HEK293 (cell line): ENCODE measurements at regions not wholly inside any gene's neighbourhood (a gene's known extent, or its start where the extent isn't known, plus 50 kb on each side); places are given as distances from the start of the nearest gene placed in this dataset.

ENCODE experiments used
- KLF10 ChIP-seq: fragments of 450-650 bp; IDR thresholded peaks from 2 replicates; pipeline ENCODE4 v1.5.1; 2018; ENCODE audit warnings: missing biosample characterization, mild to moderate bottlenecking, missing genetic modification characterization
- ZBTB7A ChIP-seq: fragments of 450-650 bp; formaldehyde crosslinking; IDR thresholded peaks from 2 replicates; pipeline ENCODE4 v1.5.1; 2016; ENCODE audit warnings: low read depth, missing biosample characterization, missing genetic modification characterization

- TF ChIP-seq KLF10 (tag by site-specific recombination) (no peak), ZBTB7A (tag by site-specific recombination) (no peak)
Measured at GRCh38 chr5:112584781-112585180, 152.9 kb upstream of the APC start.
